SK-N-SH (cell line): ENCODE measurements at regions not wholly inside any gene's neighbourhood (a gene's known extent, or its start where the extent isn't known, plus 50 kb on each side); places are given as distances from the start of the nearest gene placed in this dataset.

Experiments
- CTCF ChIA-PET: fragments of 300-600, 350-600 bp; formaldehyde crosslinking; extraction: SDS; loops from one replicate; lab custom pipeline; 2021; lab: Yijun Ruan, JAX
- POLR2A ChIA-PET: fragments of 350-600 bp; sonication (Branson Sonifier 250); formaldehyde crosslinking; extraction: SDS; loops from one replicate; lab custom pipeline; 2020; ENCODE audit warnings: antibody characterized with exemption, inconsistent platforms; lab: Yijun Ruan, JAX
- DNase-seq: peaks from one replicate; pipeline ENCODE4 v3.0.0; 2012
- H2AFZ ChIP-seq: fragments of 200-600 bp; sonication (generic); 2 replicates; pipeline ENCODE4 v1.8.1; 2016; ENCODE audit warnings: antibody characterized with exemption, mild to moderate bottlenecking, low read depth
- H3F3A ChIP-seq: fragments of 200-600 bp; sonication (generic); replicated peaks from 2 replicates; pipeline ENCODE3; 2016; ENCODE audit warnings: antibody characterized with exemption, mild to moderate bottlenecking; ENCODE audit not compliant: insufficient read depth
- H3K27ac ChIP-seq, 2 experiments: fragments of 200-500 bp in 1 of 2; fragments of 200-600 bp in 1 of 2; sonication (Bioruptor generic) in 1 of 2; sonication (generic), shearing (Covaris generic) in 1 of 2; 2 replicates each; pipeline versions ENCODE4 v1.5.1 to v1.6.1; 2014 to 2016; ENCODE audit warnings: low read depth in 2 of 2, inconsistent platforms in 1 of 2, low read length in 1 of 2, mild to moderate bottlenecking in 1 of 2, mixed read lengths in 1 of 2
- H3K27me3 ChIP-seq: fragments of 200-600 bp; sonication (generic), shearing (Covaris generic); 2 replicates; pipeline ENCODE4 v1.6.1; 2016; ENCODE audit warnings: mixed run types; ENCODE audit not compliant: insufficient read depth
- H3K36me3 ChIP-seq, 2 experiments: fragments of 200-500 bp in 1 of 2; fragments of 200-600 bp in 1 of 2; sonication (Bioruptor generic) in 1 of 2; sonication (generic) in 1 of 2; replicated peaks in 1 of 2; 2 replicates each; pipeline versions ENCODE3 to v1.5.1; 2014 to 2016; ENCODE audit warnings: low read length in 1 of 2, mild to moderate bottlenecking in 1 of 2; ENCODE audit not compliant: insufficient read depth in 2 of 2, control insufficient read depth in 1 of 2
- H3K4me1 ChIP-seq, 2 experiments: fragments of 200-500 bp in 1 of 2; fragments of 200-600 bp in 1 of 2; sonication (Bioruptor generic) in 1 of 2; sonication (generic), shearing (Covaris generic) in 1 of 2; 2 replicates each; pipeline versions ENCODE4 v1.5.1 to v1.6.1; 2014 to 2016; ENCODE audit warnings: low read depth in 1 of 2, low read length in 1 of 2, mixed run types in 1 of 2; ENCODE audit not compliant: insufficient read depth in 2 of 2, control insufficient read depth in 1 of 2
- H3K4me2 ChIP-seq: fragments of 200-600 bp; sonication (generic), shearing (Covaris generic); 2 replicates; pipeline ENCODE4 v1.6.1; 2017; ENCODE audit warnings: mixed run types
- H3K4me3 ChIP-seq, 2 experiments: fragments of 200-500 bp in 1 of 2; fragments of 200-600 bp in 1 of 2; sonication (Bioruptor generic) in 1 of 2; sonication (generic), shearing (Covaris generic) in 1 of 2; 2 replicates each; pipeline versions ENCODE4 v1.5.1 to v1.8.1; 2014 to 2016; ENCODE audit warnings: low read depth in 2 of 2, inconsistent platforms in 1 of 2, low read length in 1 of 2, mild to moderate bottlenecking in 1 of 2, mixed read lengths in 1 of 2, moderate library complexity in 1 of 2
- H3K79me2 ChIP-seq: fragments of 200-600 bp; sonication (generic); 2 replicates; pipeline ENCODE4 v1.8.1; 2017; ENCODE audit warnings: mild to moderate bottlenecking; ENCODE audit not compliant: insufficient read depth
- H3K9ac ChIP-seq: fragments of 200-600 bp; sonication (generic); 2 replicates; pipeline ENCODE4 v1.6.1; 2017; ENCODE audit warnings: mixed run types
- H3K9me2 ChIP-seq: fragments of 200-600 bp; sonication (generic); 2 replicates; pipeline ENCODE4 v1.6.1; 2017; ENCODE audit warnings: mixed run types
- H3K9me3 ChIP-seq: fragments of 200-600 bp; sonication (generic); 2 replicates; pipeline ENCODE4 v1.6.1; 2017; ENCODE audit warnings: mixed run types, mild to moderate bottlenecking, moderate library complexity
- H4K20me1 ChIP-seq: fragments of 200-600 bp; sonication (generic); 2 replicates; pipeline ENCODE4 v1.6.1; 2017; ENCODE audit warnings: mild to moderate bottlenecking, mixed run types; ENCODE audit not compliant: insufficient read depth
- CHD2 ChIP-seq: fragments of 150-350 bp; IDR thresholded peaks from 2 replicates; pipeline ENCODE4 v1.6.1; 2018; ENCODE audit warnings: low read length; ENCODE audit not compliant: partially characterized antibody
- CTCF ChIP-seq: fragments of 200-600 bp; sonication (generic); IDR thresholded peaks from 2 replicates; pipeline ENCODE4 v1.6.1; 2017; ENCODE audit warnings: antibody characterized with exemption, mild to moderate bottlenecking, moderate library complexity
- FOSL2 ChIP-seq: IDR thresholded peaks from 2 replicates; pipeline ENCODE4 v1.4.0; 2012; ENCODE audit warnings: low read depth, mild to moderate bottlenecking, moderate library complexity, borderline replicate concordance
- FOXJ3 ChIP-seq: sonication (generic); formaldehyde crosslinking; IDR thresholded peaks from 2 replicates; pipeline ENCODE4 v1.5.1; 2020; ENCODE audit warnings: mild to moderate bottlenecking, missing genetic modification reagents
- FOXM1 ChIP-seq: IDR thresholded peaks from 2 replicates; pipeline ENCODE4 v1.4.0; 2012; ENCODE audit warnings: low read depth, mild to moderate bottlenecking
- GATA2 ChIP-seq: sonication (generic); formaldehyde crosslinking; IDR thresholded peaks from 2 replicates; pipeline ENCODE4 v1.5.0; 2020; ENCODE audit warnings: mild to moderate bottlenecking, missing genetic modification reagents
- MEF2A ChIP-seq: IDR thresholded peaks from 2 replicates; pipeline ENCODE4 v1.4.0; 2012; ENCODE audit warnings: low read depth, borderline replicate concordance
- MXI1 ChIP-seq: IDR thresholded peaks from 2 replicates; pipeline ENCODE4 v1.6.1; 2012; ENCODE audit warnings: mild to moderate bottlenecking, low read depth, low read length, improper control_type of control experiment
- POLR2AphosphoS5 ChIP-seq: IDR thresholded peaks from 2 replicates; pipeline ENCODE4 v1.6.1; 2012; ENCODE audit warnings: low read depth, low read length
- RAD21 ChIP-seq: IDR thresholded peaks from 2 replicates; pipeline ENCODE4 v1.6.1; 2012; ENCODE audit warnings: mild to moderate bottlenecking, low read length
- SIN3A ChIP-seq: IDR thresholded peaks from 2 replicates; pipeline ENCODE4 v1.6.1; 2012; ENCODE audit warnings: low read depth, mild to moderate bottlenecking, low read length, moderate library complexity, borderline replicate concordance
- SMC3 ChIP-seq: IDR thresholded peaks from 2 replicates; pipeline ENCODE4 v1.6.1; 2012; ENCODE audit warnings: low read depth, low read length, improper control_type of control experiment
- USF1 ChIP-seq: IDR thresholded peaks from 2 replicates; pipeline ENCODE4 v1.4.0; 2012; ENCODE audit warnings: low read depth, borderline replicate concordance
- USF2 ChIP-seq: fragments of 150-350 bp; IDR thresholded peaks from 2 replicates; pipeline ENCODE4 v1.6.1; 2017; ENCODE audit warnings: antibody characterized with exemption, low read length, low read depth, borderline replicate concordance
- WGBS: methylation state at CpG from one replicate; pipeline ENCODE4 v1.1.6; 2017; ENCODE audit warnings: low lambda C conversion rate; 5-methylcytosine and 5-hydroxymethylcytosine counted together
- TF ChIP-seq, protein P1 (sequence below): fragments of 150-350 bp; IDR thresholded peaks from 2 replicates; pipeline ENCODE4 v1.6.1; 2016; ENCODE audit warnings: mild to moderate bottlenecking, low read depth, low read length

GRCh38 chr10:52438119-52438518 lies 124.0 kb downstream of the DKK1 start (continued):
- TF ChIP-seq USF2 (no peak), SIN3A (no peak), MXI1 (no peak), POLR2AphosphoS5 (no peak), USF1 (no peak), CHD2 (no peak), FOXM1 (no peak)
- TF ChIP-seq, protein P1, sequence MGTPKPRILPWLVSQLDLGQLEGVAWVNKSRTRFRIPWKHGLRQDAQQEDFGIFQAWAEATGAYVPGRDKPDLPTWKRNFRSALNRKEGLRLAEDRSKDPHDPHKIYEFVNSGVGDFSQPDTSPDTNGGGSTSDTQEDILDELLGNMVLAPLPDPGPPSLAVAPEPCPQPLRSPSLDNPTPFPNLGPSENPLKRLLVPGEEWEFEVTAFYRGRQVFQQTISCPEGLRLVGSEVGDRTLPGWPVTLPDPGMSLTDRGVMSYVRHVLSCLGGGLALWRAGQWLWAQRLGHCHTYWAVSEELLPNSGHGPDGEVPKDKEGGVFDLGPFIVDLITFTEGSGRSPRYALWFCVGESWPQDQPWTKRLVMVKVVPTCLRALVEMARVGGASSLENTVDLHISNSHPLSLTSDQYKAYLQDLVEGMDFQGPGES = no peak

DNA sequence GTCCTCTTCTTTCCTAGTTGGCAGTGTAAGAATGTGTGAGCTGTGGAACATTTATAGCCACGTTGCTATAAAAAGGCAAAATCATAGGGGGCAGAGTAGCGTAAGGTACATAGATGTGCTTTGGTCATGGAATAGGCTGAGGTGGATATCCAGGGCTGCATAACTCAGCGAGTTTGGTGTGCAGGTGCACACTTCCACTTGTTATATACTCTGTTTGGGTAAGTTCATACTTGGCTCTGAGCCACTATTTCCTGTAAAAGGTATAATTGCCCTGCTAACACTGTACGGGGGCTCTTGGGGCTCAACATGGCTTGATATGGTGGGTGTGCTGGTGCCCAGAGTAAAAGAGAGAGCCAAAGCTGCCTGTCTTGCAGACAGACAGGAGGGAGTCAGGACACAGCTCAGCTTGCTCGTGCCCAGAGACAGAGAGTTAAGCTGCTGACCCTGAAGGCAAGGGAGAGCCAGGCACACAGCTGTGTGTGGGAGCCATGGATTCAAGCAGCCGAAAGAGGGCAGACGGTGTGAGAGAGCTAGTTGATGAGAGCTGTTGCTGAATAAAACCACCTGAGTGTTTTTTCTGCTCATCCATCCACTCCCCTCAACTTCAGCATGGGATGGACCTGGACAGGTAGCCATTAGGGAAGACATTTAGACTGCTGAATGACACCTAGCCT lies 126.7 kb downstream of the DKK1 start:
- WGBS = 79% methylated on average over 7 of the region's 7 CpGs
- Histone ChIP-seq H3K4me1 (peaks cover 4 to 20% of the 10 kb centered on the region in 2 experiments; a peak in 3 of 4 replicates), H2AFZ (no peak overlapping the region), H3K9me2 (no peaks in the 10 kb centered on the region), H4K20me1 (no peaks in the 10 kb centered on the region), H3K27me3 (no peaks in the 10 kb centered on the region), H3K79me2 (no peaks in the 10 kb centered on the region), H3K27ac (no peak overlapping the region; a peak in 1 of 4 replicates), H3K4me3 (no peak overlapping the region), H3K9me3 (no peaks in the 10 kb centered on the region), H3K36me3 (no peaks in the 10 kb centered on the region), H3K4me2 (no peak overlapping the region), H3F3A (peaks cover 18% of the 10 kb centered on the region), H3K9ac (no peak overlapping the region)
- POLR2A ChIA-PET = no interaction called here
- TF ChIP-seq MEF2A (no peak), POLR2AphosphoS5 (no peak), GATA2 (CRISPR knock-in tag) (no peak), CTCF (no peak), RAD21 (no peak), SMC3 (no peak), FOSL2 (no peak), SIN3A (no peak), FOXJ3 (CRISPR knock-in tag) (no peak)
- CTCF ChIA-PET = interaction anchor here (0.6 to 1.2 kb wide), 2 partner anchors 10 to 111 kb away, joined by 3 read pairs; no protein-coding TSS in a partner anchor
- DNase-seq = no peak
